ENCODE measurements at regions not wholly inside any gene's neighbourhood (a gene's known extent, or its start where the extent isn't known, plus 50 kb on each side); places are given as distances from the start of the nearest gene placed in this dataset.

GRCh38 chr11:101692980-101693379 lies 109.2 kb upstream of the TRPC6 start:
- TF ChIP-seq POLR2AphosphoS5 (IDR thresholded peaks at IDR 0.05; ENCODE audit: low read depth, low read length), result no peak
- no peak for TF ChIP-seq MAFK (IDR thresholded peaks at IDR 0.05; ENCODE audit: low read depth, low read length)
- no peak for TF ChIP-seq PHF8 (conservative IDR thresholded peaks at IDR 0.05; ENCODE audit: low read depth, low read length)
- TF ChIP-seq POLR2A (IDR thresholded peaks at IDR 0.05; ENCODE audit: control extremely low read depth in 1 of 2, low read depth in 2 of 2, low read length in 2 of 2), result no peak
